ENCODE measurements at regions not wholly inside any gene's neighbourhood (a gene's known extent, or its start where the extent isn't known, plus 50 kb on each side); places are given as distances from the start of the nearest gene placed in this dataset.

- ChIA-PET CTCF (no interaction called here), POLR2A (no interaction called here)
- DNase-seq (no peak), ATAC-seq (no peak)
- H3K27ac Mint-ChIP-seq, result no peak overlapping the region
- no peaks in the 10 kb centered on the region for H3K9me3 Mint-ChIP-seq
- peaks cover 4% of the 10 kb centered on the region for H3K4me1 Mint-ChIP-seq (ENCODE audit: low read depth)
- no peak for TF ChIP-seq CTCF (IDR thresholded peaks at IDR 0.05)
- no peaks in the 10 kb centered on the region for H3K36me3 Mint-ChIP-seq (ENCODE audit: low read depth)
- intact Hi-C loops (cut with micrococcal nuclease), result no loop called here
- peaks cover 8% of the 10 kb centered on the region for H3K27me3 Mint-ChIP-seq
- H3K4me3 Mint-ChIP-seq, result no peak overlapping the region
Observed at GRCh38 chr5:17135050-17135449, 82.4 kb upstream of the BASP1 start.

- no peaks in the 10 kb centered on the region for H3K36me3 Mint-ChIP-seq (ENCODE audit: low read depth)
- no peak overlapping the region for H3K27ac Mint-ChIP-seq
- POLR2A ChIA-PET, result no interaction called here
- no peak overlapping the region for H3K4me3 Mint-ChIP-seq
- no peak for DNase-seq
- H3K4me1 Mint-ChIP-seq (ENCODE audit: low read depth), result no peaks in the 10 kb centered on the region
- H3K27me3 Mint-ChIP-seq, result no peaks in the 10 kb centered on the region
- CTCF ChIA-PET, result interaction anchor here (1.2 kb wide), 1 partner anchor 46 kb away, joined by 4 read pairs; no protein-coding TSS in a partner anchor
- H3K9me3 Mint-ChIP-seq, result no peaks in the 10 kb centered on the region
- no peak for TF ChIP-seq CTCF (IDR thresholded peaks at IDR 0.05)
- intact Hi-C loops (cut with micrococcal nuclease), result no loop called here
- ATAC-seq, result no peak
Observed at GRCh38 chr5:17143335-17143734, 74.1 kb upstream of the BASP1 start.

GRCh38 chr5:17146280-17146841 lies 71.1 kb upstream of the BASP1 start:
- intact Hi-C loops (cut with micrococcal nuclease), result no loop called here
- CTCF ChIA-PET, result no interaction called here
- H3K36me3 Mint-ChIP-seq (ENCODE audit: low read depth), result no peaks in the 10 kb centered on the region
- no peak overlapping the region for H3K27ac Mint-ChIP-seq
- H3K4me3 Mint-ChIP-seq, result no peak overlapping the region
- no peak for ATAC-seq
- no peaks in the 10 kb centered on the region for H3K9me3 Mint-ChIP-seq
- H3K27me3 Mint-ChIP-seq, result no peaks in the 10 kb centered on the region
- POLR2A ChIA-PET, result no interaction called here
- DNase-seq, result no peak
- TF ChIP-seq CTCF (IDR thresholded peaks at IDR 0.05), result no peak
- H3K4me1 Mint-ChIP-seq (ENCODE audit: low read depth), result no peaks in the 10 kb centered on the region

- no peak for TF ChIP-seq CTCF (IDR thresholded peaks at IDR 0.05)
- H3K4me1 Mint-ChIP-seq (ENCODE audit: low read depth), result no peaks in the 10 kb centered on the region
- DNase-seq (no peak), ATAC-seq (no peak)
- H3K4me3 Mint-ChIP-seq, result no peak overlapping the region
- CTCF ChIA-PET, result no interaction called here
- no peaks in the 10 kb centered on the region for H3K9me3 Mint-ChIP-seq
- intact Hi-C loops (cut with micrococcal nuclease), result no loop called here
- H3K27me3 Mint-ChIP-seq, result no peaks in the 10 kb centered on the region
- POLR2A ChIA-PET, result no interaction called here
- H3K36me3 Mint-ChIP-seq (ENCODE audit: low read depth), result no peaks in the 10 kb centered on the region
- H3K27ac Mint-ChIP-seq, result no peak overlapping the region
Observed at GRCh38 chr5:17147170-17147569, 70.3 kb upstream of the BASP1 start.

- CTCF ChIA-PET, result no interaction called here
- H3K4me1 Mint-ChIP-seq (ENCODE audit: low read depth), result no peaks in the 10 kb centered on the region
Observed at GRCh38 chr5:17147617-17148016, 69.8 kb upstream of the BASP1 start.

More at GRCh38 chr5:17147617-17148016, 69.8 kb upstream of the BASP1 start:
- intact Hi-C loops (cut with micrococcal nuclease), result no loop called here
- H3K36me3 Mint-ChIP-seq (ENCODE audit: low read depth), result no peaks in the 10 kb centered on the region
- no peak overlapping the region for H3K27ac Mint-ChIP-seq
- H3K9me3 Mint-ChIP-seq, result no peaks in the 10 kb centered on the region
- DNase-seq, result no peak
- no peak overlapping the region for H3K4me3 Mint-ChIP-seq
- H3K27me3 Mint-ChIP-seq, result no peaks in the 10 kb centered on the region
- POLR2A ChIA-PET, result no interaction called here
- ATAC-seq, result no peak
- TF ChIP-seq CTCF (IDR thresholded peaks at IDR 0.05), result no peak

Data from activated CD8-positive, alpha-beta T cell treated with anti-CD3 and anti-CD28 coated beads for 36 hours (primary cell).